Anterior cingulate cortex (tissue), 58 donors: ENCODE measurements at regions not wholly inside any gene's neighbourhood (a gene's known extent, or its start where the extent isn't known, plus 50 kb on each side); places are given as distances from the start of the nearest gene placed in this dataset.
A peak's percentile ranks its signal among the peaks of the same experiment; 100 is the strongest.

Experiments used
- DNase-seq, 58 donors: peaks; one replicate each; lab custom pipeline; 2025; lab: John Stamatoyannopoulos, UW

DNA sequence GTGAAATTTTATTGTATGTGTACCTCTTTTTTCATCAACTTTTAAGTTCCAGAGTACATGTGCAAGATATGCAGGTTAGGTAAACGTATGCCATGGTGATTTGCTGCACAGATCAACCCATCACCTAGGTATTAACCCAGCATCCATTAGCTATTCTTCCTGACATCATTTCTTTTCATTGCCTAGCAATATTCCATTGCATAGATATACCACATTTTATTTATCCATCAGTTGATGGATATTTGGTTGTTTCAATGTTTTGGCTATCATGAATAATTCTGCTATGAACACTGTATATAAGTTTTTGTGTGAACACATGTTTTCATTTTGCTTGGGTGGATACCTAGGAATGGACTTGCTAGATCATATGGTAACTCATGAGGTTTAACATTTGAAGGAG is 439.9 kb upstream of the SOX5 start:
- no peak for DNase-seq

DNA sequence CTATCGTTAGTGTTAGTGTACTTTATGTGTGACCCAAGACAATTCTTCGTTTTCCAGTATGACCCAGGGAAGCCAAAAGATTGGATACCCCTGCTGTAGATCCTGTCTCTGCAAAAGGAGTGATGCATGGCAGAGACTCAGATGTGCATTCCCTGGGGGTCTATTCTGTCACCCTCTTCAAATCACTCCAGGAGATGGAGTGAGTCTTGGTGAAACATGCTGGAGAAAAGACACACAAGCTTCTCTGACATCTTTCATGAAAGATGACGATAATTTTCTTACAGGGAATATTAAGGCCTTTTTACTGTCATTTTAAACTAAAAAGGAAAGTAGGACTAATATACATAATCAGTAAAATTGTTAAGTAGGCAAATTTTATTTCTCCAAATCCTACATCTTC is 437.9 kb upstream of the SOX5 start:
- DNase-seq: no peak

DNA sequence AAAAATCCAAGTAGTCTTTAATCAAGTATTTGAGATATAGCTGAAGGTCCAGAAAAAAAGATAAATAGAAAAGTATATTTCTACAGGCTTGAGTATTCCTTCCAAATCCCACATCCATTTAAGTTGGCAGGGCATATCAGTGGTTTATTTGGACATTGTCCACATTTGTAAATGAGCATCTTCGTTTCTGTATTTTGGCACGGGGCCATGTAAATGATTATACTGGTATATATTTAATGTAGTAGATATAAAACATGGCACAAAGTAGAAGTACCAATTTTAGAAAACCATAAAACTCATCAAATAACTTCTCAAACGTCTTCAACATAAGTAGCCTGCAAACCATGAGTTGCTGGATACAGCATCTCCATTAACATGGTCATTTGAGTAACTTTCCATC is 437.4 kb upstream of the SOX5 start:
- no peak for DNase-seq

DNA sequence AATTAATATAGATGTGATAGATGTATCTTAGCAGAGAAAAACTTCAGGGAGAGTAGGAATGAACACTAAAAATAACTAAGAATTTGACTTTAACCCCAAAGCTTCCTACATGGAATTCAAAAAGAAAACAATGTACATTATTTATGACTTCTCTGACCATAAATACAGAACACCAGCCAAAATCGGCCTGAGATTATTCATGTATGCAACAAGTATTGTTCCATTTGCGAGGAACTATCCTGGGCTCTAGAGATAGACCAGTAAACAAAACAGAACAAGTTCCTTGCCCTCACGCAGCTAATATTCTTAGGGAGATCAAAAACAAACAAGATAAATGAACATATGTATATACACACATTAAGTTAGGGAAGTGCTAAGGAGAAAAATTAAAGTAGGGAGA is 432.3 kb upstream of the SOX5 start:
- DNase-seq: no peak

DNA sequence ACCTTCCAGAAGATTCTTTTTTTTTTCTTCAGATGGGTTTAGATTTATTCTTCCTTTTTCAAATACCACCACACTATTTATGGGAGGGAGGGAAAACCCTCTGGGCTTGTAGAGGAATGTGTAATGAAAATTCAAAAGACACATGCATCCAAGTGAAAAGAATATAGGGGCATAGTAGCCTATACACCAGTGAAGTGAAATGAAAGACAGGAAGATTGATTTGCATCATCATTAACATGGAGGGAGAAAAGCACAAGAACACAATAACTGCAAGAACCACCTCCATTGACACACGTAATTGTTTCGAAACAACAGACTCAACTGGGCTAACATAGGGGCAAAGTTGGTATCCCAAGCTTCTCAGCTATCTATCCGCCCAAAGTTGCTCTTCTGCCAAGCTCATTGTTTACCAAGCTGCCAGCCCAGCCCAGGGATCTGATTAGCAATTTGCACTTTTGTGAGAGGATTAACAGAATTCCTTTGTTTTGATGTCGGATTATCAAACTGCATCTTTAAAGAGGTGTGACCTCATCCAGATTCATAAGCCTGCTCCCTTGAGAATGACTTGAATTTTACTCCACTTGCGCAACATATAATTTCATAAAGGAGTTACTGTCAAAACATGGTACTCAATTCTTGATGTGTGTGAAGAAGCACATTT is 430.5 kb upstream of the SOX5 start:
- no peak for DNase-seq

DNA sequence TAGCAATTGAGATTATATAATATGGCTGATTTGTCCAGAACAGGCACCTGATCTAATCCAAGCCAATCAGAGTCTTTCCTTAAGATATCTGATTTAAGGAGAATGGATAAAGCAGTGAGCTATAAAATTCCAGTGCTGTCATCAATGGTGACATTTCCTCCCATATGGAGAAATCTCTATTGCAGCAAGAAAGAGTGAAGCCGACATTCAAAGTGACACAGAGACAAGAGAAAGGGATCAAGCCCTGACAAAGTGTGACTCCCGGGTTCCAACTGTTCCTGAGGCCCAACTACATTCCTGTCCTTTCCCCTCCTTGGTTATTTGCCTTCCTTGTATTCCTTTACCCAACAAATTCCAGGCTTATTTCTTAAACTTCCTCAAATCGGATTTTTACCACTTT is 430.0 kb upstream of the SOX5 start:
- DNase-seq: no peak

DNA sequence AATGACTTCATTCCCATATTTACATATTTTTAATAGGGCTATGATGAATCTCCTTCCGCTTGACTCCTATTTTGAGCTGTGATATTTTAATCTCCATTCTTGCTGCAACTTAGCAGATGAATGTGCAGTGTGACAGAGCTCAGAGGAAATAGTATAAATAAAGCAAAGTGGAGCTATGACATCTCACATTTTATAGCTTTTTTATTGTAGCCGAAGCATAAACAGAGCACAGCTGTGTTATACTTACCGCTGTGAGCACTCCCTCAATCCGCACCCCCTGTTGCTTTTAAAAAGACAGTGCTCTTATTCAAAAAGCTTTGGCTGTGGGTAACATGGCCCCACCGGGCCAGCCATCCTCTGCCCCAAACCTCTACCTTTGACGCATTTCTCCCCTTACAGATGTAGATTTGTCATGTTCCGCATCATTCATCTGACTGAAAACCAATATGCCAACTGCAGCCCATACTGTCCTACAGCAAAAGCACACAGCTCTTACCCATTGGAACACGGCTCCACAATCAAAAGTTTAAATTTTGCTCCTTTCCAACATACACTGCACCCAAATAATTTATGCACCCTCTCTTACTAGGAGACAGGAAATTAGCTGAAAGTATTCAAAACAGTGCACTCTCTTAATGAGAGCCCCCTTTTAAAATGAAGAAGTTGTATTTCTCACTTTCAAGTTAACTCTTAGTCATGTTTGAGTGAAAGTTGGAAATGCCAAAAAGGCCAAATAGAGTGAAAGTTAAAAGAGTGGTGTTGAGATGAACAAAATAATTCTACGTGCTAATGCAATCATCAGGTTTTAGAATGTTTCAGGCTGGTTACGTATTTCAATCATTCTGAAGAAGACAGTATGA is 429.3 kb upstream of the SOX5 start:
- peak in 5 of 58 donors; percentile 2 to 10 (median 3) for DNase-seq

DNA sequence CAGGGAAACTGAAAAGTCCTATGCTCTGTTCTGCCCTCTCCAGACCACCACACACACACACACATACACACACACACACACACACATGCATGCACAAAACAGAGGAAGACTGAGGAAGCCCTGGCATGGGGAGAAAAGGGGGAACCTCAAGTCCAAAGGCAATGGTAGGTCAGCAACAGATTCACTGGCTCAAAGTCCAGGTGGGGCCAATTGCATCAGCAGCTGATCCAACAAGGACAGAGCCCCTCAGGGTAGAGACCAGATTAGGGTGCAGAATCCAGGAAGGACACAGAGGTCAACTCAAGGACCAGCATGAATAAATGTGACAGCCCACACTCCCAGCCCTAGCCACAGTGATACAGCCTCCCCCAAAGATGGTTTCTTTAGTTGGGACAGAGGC is 425.0 kb upstream of the SOX5 start:
- DNase-seq: no peak

DNA sequence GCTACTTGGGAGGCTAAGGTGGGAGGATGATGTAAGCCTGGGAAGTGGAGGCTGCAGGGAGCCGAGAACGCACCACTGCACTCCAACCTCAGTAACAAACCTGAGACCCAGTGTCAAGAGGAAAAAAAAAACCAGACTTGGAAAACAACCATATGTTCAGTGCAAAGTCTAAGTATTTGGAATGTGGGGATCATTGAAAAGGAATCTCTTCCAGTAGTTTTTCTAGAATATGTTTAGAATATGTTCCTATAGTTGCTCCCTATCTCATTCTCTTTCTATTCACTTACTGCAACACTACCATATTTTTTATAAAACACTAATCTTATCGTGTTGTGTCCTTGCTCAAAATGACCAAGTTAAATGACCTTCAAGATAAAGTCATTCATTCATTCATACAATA is 423.5 kb upstream of the SOX5 start:
- DNase-seq: no peak

DNA sequence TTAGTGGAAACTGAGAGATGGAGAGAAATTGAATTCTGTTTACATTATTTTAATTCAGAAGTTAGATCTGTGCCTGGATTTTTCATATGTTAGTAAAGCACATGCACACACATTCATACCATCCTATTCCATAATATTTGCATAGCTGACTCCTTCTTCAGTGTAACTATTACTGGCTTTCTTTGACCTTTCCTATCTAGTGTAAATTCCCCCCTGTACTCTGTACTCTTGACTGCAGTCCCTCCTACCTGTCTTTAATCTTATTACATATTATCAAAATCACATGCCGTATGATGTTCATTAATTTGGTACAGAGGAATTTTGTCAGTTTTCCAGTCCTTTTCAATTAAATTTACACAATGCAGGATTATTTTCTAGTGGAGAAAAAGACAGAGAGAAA is 417.0 kb upstream of the SOX5 start:
- DNase-seq: no peak

DNA sequence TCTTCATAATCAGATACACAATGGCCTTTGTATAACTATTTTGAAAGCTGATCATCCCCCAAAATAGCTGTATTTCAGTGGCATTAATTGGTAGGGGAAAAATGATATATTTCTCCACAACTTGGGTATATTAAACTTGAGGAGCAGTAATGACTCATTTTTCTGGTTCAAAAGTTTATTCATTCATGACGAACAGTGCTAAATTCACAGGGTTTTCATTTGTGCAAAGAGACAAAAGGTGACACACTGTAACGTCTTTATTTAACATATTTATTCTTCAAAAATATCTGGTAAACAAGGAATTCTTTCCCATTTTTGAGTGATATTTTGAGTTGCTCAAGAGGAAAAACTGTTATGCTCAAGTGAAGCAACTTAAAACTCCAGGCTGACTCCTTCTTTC is 415.5 kb upstream of the SOX5 start:
- DNase-seq: no peak

DNA sequence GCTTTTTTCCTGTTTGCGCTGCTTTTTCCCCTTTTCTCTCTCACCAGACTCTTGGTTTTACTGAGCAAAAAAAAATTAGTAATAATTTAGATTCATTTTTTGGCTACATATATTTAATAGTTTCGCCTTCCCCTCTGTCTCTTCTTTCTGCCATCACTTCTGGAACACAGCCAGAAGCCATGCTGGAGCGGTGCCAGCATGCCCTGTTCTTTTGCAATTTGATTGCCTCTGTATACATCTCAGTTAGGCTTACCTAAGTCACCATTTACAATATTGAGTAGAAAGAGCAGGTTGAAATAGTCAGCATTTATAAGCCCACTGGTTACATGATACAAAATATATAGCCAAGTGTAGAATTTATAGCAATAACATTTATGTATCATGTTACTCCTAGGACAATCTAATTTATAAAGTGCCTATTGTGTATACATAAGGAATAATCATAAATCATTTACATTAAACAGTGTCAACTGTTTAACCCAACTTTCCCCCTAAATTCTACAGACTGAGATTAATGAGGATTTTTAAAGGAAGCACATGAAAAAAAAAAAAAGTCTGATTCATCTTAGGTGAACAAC is 413.8 kb upstream of the SOX5 start:
- peak in 2 of 58 donors; percentile 16 to 51 for DNase-seq

DNA sequence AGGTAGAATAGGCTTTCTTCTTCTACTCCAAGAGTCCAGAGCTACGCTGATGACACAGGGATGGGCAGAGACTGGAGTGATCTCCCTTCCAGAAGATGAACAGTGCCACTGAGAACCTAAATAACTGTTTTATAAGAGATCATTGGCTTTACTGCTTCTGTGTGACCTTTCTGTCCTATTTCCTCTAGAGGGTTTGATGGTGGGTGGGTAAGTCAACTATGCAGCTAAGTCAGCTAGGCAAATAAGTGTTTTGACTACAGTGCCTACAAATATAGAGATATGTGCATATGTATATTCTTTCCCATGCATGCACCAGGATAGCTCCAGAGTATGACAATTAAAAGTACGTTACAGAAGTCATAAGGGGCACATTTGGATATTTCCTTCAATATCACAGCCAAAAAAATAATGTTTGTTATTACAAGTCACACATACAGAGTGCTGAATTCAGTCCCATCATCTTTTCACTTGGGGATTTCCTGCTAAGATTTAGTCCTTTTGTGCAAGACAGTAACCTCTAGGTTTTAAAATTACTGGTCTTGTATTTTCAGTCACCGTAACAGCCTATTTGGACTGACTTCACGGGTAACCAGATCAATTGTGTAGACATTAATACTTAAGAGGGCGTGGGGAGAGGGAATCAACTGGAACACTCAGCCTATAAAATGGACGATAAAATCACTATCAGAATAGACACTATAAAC is 412.6 kb upstream of the SOX5 start:
- no peak for DNase-seq

DNA sequence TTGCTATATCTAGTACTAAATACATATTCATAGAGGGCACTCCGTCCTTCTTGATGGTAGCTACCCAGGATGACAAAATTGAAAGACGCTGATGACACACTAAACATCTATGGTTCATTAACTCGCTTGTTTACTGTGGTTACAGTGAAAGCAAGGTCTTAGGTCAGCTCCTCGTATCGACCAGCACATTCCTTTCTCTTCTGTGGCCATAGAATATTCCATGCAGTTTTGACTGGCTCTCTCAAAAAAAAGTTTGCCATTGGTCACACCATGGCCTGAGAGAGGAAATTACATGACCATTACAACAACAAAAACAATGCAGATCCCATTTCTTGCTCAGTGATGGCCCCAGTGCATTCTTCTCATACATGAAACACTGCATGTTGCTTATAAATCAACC is 411.4 kb upstream of the SOX5 start:
- no peak for DNase-seq

DNA sequence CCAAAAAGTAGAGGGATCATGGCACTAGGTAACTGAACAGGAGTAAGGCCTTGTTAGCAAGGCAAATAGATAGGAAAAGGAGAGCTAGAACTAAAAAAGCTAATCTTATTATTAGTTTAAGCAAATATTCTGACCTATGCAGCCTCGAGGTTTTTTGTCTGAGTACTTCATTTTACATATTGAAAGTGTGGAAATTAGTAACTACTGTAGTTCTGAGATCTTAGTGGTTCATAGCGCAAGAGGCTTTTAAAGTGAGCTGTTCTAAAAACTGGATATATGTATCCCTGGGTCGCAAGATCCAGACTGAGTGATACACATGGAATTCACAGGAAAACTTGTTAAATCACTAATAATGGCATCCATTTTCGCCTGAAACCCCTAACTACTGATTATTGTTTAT is 411.0 kb upstream of the SOX5 start:
- no peak for DNase-seq

DNA sequence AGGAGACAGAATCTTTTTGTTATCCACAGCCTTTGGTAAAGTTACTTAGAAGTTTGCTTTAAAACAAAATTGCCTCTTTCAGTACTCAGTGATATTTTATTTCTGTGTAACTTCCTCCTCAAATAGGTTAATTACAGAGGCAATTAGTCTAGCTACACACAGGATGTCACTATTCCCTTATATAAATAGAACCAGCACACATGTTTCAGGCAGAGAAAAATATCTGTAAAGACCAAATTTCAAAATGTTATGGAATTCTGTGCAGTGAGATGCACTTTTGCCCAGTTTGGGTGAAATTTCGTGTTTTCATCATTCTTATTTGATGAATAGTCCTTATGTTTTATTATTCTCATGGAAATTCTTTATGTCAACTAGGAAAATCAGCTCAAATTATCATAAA is 410.6 kb upstream of the SOX5 start:
- DNase-seq: no peak

DNA sequence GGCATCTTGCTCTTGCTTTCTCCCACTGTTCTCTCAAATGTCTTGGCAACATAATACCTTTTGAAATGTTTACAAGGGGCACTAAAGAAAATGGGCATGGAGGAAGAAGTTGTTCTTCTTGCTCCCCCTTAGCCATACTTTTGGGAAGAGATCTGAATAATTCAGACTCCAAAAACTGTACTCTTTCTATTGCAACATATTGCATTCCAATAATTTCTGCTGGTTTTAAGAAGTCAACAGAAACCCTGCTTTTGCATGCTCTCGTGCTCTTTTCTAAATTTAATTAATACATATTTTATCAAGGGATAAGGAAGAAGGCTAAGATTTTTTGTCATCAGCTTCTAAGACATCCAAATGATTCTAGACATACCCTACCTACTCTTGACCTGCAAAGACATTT is 409.9 kb upstream of the SOX5 start:
- no peak for DNase-seq

DNA sequence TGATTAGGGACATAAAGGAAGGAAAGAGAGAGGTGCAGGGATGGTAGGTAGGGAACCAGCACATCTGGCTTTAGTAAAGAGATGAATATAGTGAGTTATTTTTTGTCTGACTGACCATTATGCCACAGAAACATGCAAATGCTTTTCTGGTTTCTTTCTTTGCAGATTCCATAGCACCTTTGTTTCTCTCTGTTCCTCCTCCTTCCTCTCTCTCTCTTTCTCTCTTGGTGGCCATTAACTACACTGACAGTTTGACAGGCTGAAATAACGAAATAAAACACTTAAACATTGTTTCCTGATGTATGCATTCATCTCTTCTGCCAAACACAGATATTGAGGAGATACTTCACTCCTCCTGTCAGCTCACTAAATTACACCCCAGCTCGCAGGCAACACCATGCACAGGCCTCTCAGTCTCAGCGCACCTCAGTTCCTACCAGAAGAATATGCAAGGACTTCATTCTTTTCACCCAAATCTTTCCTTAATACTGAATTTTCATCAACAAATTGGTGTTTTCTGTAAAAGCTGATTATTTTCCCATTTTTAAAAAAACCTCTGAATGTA is 406.9 kb upstream of the SOX5 start:
- no peak for DNase-seq

DNA sequence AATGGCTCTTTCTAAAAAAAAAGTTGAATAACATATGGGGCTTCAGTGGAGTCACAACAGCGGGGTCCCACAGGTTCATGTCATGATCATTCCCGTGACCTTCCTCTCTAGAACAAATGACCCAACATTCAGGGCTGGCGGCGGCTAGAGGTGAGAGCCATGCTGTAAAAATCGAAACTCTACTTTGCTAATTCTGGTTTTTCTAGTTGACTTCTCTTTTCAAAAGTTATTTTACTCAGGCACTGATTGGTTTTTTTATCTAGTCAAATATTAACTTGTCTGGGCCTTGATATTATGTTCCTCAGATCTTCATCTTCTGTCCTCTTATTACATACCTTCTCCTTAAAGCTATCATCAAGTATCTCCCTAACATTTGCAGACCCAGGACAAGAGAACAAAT is 402.9 kb upstream of the SOX5 start:
- DNase-seq: no peak

DNA sequence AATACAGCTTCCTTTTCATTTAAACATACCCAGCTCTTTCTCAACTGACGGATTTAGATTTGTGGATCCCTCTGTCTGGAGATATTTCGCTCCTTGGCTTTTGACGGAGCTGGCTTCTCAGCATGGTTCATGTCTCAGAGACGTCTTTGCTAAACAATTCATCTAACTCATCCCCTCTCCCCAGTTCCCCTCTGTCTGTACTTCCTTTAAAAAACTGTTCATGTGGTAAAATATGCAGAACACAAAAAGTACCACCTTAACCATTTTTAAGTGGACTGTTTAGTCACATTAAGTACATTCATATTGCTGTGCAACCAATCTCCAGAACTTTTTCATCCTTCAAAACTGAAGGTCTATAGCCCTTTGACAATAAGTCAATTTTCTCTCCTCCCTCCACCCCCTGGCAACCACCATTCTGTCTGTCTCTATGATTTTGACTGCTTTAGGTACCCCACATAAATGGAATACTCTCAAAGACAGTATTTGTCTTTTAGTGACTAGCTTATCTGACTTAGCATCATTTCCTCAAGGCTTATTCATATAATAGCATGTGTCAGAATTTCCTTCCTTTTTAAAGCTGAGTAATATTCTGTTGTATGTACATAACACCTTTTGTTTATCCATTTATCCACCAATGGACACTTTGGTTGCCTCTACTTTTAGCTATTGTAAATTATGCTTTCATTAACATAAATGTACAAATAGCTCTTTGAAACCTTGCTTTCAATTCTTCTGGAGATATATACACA is 399.8 kb upstream of the SOX5 start:
- DNase-seq: no peak
